ENCODE measurements at regions not wholly inside any gene's neighbourhood (a gene's known extent, or its start where the extent isn't known, plus 50 kb on each side); places are given as distances from the start of the nearest gene placed in this dataset.

DNA sequence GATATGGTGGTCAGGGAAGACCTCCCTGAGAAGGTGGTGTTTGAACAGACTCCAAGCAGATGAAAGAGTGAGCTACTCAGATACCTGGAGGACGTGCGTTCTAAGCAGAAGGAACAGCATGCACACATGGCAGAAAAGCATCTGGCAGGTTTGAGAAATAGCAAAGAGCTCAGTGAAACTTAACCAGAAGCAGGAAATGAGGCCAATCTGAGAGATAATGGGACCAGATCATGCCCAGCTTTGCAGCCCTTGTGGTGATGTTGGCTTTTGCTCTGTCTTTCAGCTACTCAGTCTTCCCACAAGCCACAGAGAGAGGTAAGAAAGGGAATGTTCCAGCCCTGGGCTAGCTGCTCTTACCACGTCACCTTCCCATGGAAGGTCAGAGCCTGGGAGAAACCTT lies 176.3 kb upstream of the GSC start:
- CTCF ChIA-PET = interaction anchor here (0.6 kb wide), 1 partner anchor 17 kb away, joined by 3 read pairs; no protein-coding TSS in a partner anchor
- Mint-ChIP-seq H3K27me3 (ENCODE audit: unreplicated experiment) (peaks cover 51% of the 10 kb centered on the region), H3K4me1 (ENCODE audit: low read depth, unreplicated experiment) (no peaks in the 10 kb centered on the region), H3K27ac (ENCODE audit: unreplicated experiment) (no peak overlapping the region), H3K9me3 (ENCODE audit: low read depth, unreplicated experiment) (no peaks in the 10 kb centered on the region), H3K4me3 (ENCODE audit: low read depth, unreplicated experiment) (no peak overlapping the region), H3K36me3 (ENCODE audit: insufficient read depth, unreplicated experiment) (no peaks in the 10 kb centered on the region)
- no peak for DNase-seq
- BruUV-seq (replicated peaks) = no TSS peak
- TF ChIP-seq, protein P1, sequence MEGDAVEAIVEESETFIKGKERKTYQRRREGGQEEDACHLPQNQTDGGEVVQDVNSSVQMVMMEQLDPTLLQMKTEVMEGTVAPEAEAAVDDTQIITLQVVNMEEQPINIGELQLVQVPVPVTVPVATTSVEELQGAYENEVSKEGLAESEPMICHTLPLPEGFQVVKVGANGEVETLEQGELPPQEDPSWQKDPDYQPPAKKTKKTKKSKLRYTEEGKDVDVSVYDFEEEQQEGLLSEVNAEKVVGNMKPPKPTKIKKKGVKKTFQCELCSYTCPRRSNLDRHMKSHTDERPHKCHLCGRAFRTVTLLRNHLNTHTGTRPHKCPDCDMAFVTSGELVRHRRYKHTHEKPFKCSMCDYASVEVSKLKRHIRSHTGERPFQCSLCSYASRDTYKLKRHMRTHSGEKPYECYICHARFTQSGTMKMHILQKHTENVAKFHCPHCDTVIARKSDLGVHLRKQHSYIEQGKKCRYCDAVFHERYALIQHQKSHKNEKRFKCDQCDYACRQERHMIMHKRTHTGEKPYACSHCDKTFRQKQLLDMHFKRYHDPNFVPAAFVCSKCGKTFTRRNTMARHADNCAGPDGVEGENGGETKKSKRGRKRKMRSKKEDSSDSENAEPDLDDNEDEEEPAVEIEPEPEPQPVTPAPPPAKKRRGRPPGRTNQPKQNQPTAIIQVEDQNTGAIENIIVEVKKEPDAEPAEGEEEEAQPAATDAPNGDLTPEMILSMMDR (IDR thresholded peaks at IDR 0.05; ENCODE audit: unreplicated experiment) = no peak
- intact Hi-C loops (cut with micrococcal nuclease; ENCODE audit: unreplicated experiment) = no loop called here

DNA sequence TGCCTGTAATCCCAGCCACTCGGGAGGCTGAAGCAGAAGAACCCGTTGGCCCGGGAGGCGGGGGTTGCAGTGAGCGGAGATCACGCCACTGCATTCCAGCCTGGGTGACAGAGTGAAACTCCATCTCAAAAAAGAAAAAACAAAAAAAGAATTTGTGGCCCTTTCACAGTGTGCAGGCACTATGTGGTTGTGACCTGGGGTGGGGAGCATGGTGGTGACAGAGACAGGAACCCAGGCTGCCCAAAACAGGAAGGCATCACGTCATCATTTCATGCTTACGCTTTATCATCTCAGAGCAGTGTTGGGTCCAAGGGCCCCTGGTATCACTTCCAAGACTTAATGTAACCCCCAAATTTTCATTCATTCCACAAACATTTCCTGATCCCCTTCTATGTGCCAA lies 175.7 kb upstream of the GSC start:
- Mint-ChIP-seq H3K36me3 (ENCODE audit: insufficient read depth, unreplicated experiment) (no peaks in the 10 kb centered on the region), H3K27me3 (ENCODE audit: unreplicated experiment) (peaks cover 45% of the 10 kb centered on the region), H3K27ac (ENCODE audit: unreplicated experiment) (no peak overlapping the region), H3K4me1 (ENCODE audit: low read depth, unreplicated experiment) (no peaks in the 10 kb centered on the region), H3K9me3 (ENCODE audit: low read depth, unreplicated experiment) (no peaks in the 10 kb centered on the region), H3K4me3 (ENCODE audit: low read depth, unreplicated experiment) (no peak overlapping the region)
- DNase-seq = no peak
- intact Hi-C loops (cut with micrococcal nuclease; ENCODE audit: unreplicated experiment) = no loop called here
- CTCF ChIA-PET = no interaction called here
- BruUV-seq (replicated peaks) = no TSS peak
- TF ChIP-seq, protein P1 (IDR thresholded peaks at IDR 0.05; ENCODE audit: unreplicated experiment) = no peak

DNA sequence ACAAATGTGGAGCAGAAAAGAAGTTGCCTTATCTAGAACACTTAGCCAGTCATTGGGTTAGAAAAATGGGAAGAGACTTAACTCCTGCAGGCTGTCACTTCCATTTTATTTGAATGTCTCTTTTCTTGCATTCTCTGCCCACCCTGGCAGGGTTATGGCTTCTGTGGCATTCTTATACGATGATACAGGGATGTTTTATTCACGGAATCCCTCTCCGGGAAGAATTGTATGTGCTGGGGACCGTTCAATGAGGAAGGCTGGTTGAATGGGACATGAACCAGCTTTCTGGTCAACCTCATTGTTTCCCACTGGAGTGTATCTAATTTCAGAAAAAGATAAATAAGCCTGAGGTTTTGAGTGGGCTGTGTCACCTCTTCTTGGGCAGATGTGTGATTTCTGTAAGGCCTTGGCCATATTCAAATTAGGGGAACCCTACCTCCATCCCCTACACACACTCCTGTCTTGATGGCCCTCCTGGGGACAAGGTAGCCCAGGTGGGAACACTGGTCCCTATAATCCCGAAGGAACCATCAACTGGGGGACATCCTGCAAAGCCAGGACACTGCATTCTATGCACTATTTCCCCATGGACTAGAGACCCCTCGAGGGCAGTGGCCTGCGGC lies 174.8 kb upstream of the GSC start:
- intact Hi-C loops (cut with micrococcal nuclease; ENCODE audit: unreplicated experiment) = no loop called here
- no TSS peak for BruUV-seq (replicated peaks)
- H3K27me3 Mint-ChIP-seq (ENCODE audit: unreplicated experiment) = peaks cover 36% of the 10 kb centered on the region
- H3K36me3 Mint-ChIP-seq (ENCODE audit: insufficient read depth, unreplicated experiment) = no peaks in the 10 kb centered on the region
- no peak overlapping the region for H3K4me3 Mint-ChIP-seq (ENCODE audit: low read depth, unreplicated experiment)
- H3K27ac Mint-ChIP-seq (ENCODE audit: unreplicated experiment) = no peak overlapping the region
- no peak for DNase-seq
- CTCF ChIA-PET = no interaction called here
- H3K4me1 Mint-ChIP-seq (ENCODE audit: low read depth, unreplicated experiment) = no peaks in the 10 kb centered on the region
- TF ChIP-seq, protein P1 (IDR thresholded peaks at IDR 0.05; ENCODE audit: unreplicated experiment) = no peak
- no peaks in the 10 kb centered on the region for H3K9me3 Mint-ChIP-seq (ENCODE audit: low read depth, unreplicated experiment)

DNA sequence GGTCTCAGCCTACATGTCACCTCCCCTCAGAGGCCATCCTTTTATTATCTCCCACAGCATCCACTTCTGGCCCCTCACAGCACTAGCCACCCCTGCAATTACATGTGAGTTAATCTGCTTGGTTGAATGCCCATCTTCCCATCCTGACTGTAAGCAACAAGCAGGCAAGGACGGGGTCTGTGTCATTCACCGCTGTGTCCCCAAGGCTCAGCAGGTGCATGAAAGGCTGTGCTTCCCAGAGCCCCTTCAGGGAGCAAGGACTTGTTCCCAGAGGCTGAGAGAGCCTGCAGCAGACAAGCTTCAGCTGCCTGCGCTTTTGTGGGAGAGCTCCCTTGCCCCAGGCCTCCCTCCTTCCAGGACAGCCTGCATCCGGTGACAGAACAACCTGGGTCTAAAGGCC lies 172.7 kb upstream of the GSC start:
- DNase-seq = no peak
- Mint-ChIP-seq H3K27ac (ENCODE audit: unreplicated experiment) (no peak overlapping the region), H3K36me3 (ENCODE audit: insufficient read depth, unreplicated experiment) (no peaks in the 10 kb centered on the region), H3K4me3 (ENCODE audit: low read depth, unreplicated experiment) (no peak overlapping the region), H3K4me1 (ENCODE audit: low read depth, unreplicated experiment) (no peaks in the 10 kb centered on the region), H3K9me3 (ENCODE audit: low read depth, unreplicated experiment) (no peaks in the 10 kb centered on the region), H3K27me3 (ENCODE audit: unreplicated experiment) (peaks cover 24% of the 10 kb centered on the region)
- TF ChIP-seq, protein P1 (IDR thresholded peaks at IDR 0.05; ENCODE audit: unreplicated experiment) = no peak
- intact Hi-C loops (cut with micrococcal nuclease; ENCODE audit: unreplicated experiment) = no loop called here
- CTCF ChIA-PET = no interaction called here
- no TSS peak for BruUV-seq (replicated peaks)

Data from Calu3 (cell line).